Activated naive CD8-positive, alpha-beta T cell treated with anti-CD3 and anti-CD28 coated beads, Interleukin-2, amount 10 ng/mL, durations not matched to agents 7 days and 5 days (primary cell): ENCODE measurements at regions not wholly inside any gene's neighbourhood (a gene's known extent, or its start where the extent isn't known, plus 50 kb on each side); places are given as distances from the start of the nearest gene placed in this dataset.

ENCODE experiments used
- ATAC-seq: fragments of 150-1000 bp; cut with Tn5 transposase; one replicate; pipeline ENCODE4 v1.10.0; 2021; ENCODE audit warnings: low read depth, moderate library complexity
- POLR2A ChIA-PET: fragments of 350-600 bp; sonication (Branson Sonifier 250); formaldehyde crosslinking; loops from one replicate; lab custom pipeline; 2021; ENCODE audit warnings: antibody characterized with exemption; lab: Charles Lee
- DNase-seq: peaks from one replicate; pipeline ENCODE4 v3.0.0; 2021
- H3K27ac Mint-ChIP-seq: one replicate; pipeline ENCODE4 v1.8.0; 2022; ENCODE audit warnings: mild to moderate bottlenecking, mixed read lengths
- H3K27me3 Mint-ChIP-seq: one replicate; pipeline ENCODE4 v1.8.0; 2022; ENCODE audit warnings: mild to moderate bottlenecking, moderate library complexity, mixed read lengths
- H3K36me3 Mint-ChIP-seq: one replicate; pipeline ENCODE4 v1.8.0; 2021; ENCODE audit warnings: mild to moderate bottlenecking, mixed read lengths
- H3K4me1 Mint-ChIP-seq: one replicate; pipeline ENCODE4 v1.8.0; 2021; ENCODE audit warnings: mixed read lengths
- H3K4me3 Mint-ChIP-seq: one replicate; pipeline ENCODE4 v1.8.0; 2022; ENCODE audit warnings: mild to moderate bottlenecking, moderate library complexity, mixed read lengths
- H3K9me3 Mint-ChIP-seq: one replicate; pipeline ENCODE4 v1.8.0; 2021; ENCODE audit warnings: mixed read lengths

DNA sequence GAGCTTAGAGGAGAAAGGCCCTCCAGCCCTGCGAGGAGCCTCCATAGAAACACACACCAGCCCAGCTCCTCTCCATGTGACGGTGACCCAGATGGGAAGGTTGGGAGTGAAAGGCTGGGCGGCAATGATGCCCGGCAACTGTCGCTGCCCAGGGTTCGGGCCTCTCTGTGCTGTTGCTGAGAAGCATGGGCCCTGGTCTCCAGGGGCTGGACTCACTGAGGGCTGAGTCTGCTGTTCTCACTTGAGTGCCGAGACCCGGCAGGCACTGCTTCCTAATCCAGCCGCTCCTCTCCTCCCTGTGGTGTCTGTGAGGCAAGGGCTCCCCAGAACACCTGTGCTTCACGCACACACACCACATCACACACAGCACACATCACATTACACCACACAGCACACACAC is 493.6 kb downstream of the GADD45G start:
- POLR2A ChIA-PET: interaction anchor here (1.3 kb wide), 1 partner anchor 495 kb away, joined by 5 read pairs; no protein-coding TSS in a partner anchor
- Mint-ChIP-seq H3K9me3 (no peaks in the 10 kb centered on the region), H3K4me1 (peaks cover 16% of the 10 kb centered on the region), H3K27me3 (peaks cover 35% of the 10 kb centered on the region), H3K27ac (no peak overlapping the region), H3K4me3 (no peak overlapping the region), H3K36me3 (no peaks in the 10 kb centered on the region)
- no peak for ATAC-seq
- no peak for DNase-seq

- H3K27ac Mint-ChIP-seq: no peak overlapping the region
- no peak overlapping the region for H3K4me3 Mint-ChIP-seq
- peaks cover 27% of the 10 kb centered on the region for H3K27me3 Mint-ChIP-seq
- H3K36me3 Mint-ChIP-seq: no peaks in the 10 kb centered on the region
- H3K4me1 Mint-ChIP-seq: peaks cover 18% of the 10 kb centered on the region
- no peak for DNase-seq
- H3K9me3 Mint-ChIP-seq: no peaks in the 10 kb centered on the region
- ATAC-seq: no peak
- POLR2A ChIA-PET: interaction anchor here (0.7 to 1.2 kb wide), 4 partner anchors 100 to 498 kb away, joined by 3 read pairs; no protein-coding TSS in a partner anchor
These were observed 494.6 kb downstream of the GADD45G start for GRCh38 chr9:90099262-90099963.

GRCh38 chr9:90100014-90100413 is 495.2 kb downstream of the GADD45G start:
- no peak overlapping the region for H3K4me3 Mint-ChIP-seq
- ATAC-seq (no peak), DNase-seq (no peak)
- no peak overlapping the region for H3K27ac Mint-ChIP-seq
- H3K36me3 Mint-ChIP-seq: no peaks in the 10 kb centered on the region
- peaks cover 18% of the 10 kb centered on the region for H3K4me1 Mint-ChIP-seq
- no peaks in the 10 kb centered on the region for H3K9me3 Mint-ChIP-seq
- H3K27me3 Mint-ChIP-seq: peaks cover 24% of the 10 kb centered on the region
- POLR2A ChIA-PET: interaction anchor here (0.7 to 1.2 kb wide), 4 partner anchors 101 to 499 kb away, joined by 3 read pairs; no protein-coding TSS in a partner anchor

- DNase-seq: peak; percentile 71
- peak; percentile 94 for ATAC-seq
- H3K9me3 Mint-ChIP-seq: no peaks in the 10 kb centered on the region
- no peak overlapping the region for H3K27ac Mint-ChIP-seq
- POLR2A ChIA-PET: interaction anchor here (1.0 to 1.4 kb wide), 3 partner anchors 499 to 504 kb away, joined by 3 to 4 read pairs (median 3); no protein-coding TSS in a partner anchor
- H3K27me3 Mint-ChIP-seq: peaks cover 10% of the 10 kb centered on the region
- peaks cover 15% of the 10 kb centered on the region for H3K4me1 Mint-ChIP-seq
- no peaks in the 10 kb centered on the region for H3K36me3 Mint-ChIP-seq
- H3K4me3 Mint-ChIP-seq: no peak overlapping the region
These were observed 497.6 kb downstream of the GADD45G start for GRCh38 chr9:90102292-90102901.

GRCh38 chr9:90103771-90104170 is 499.0 kb downstream of the GADD45G start:
- DNase-seq (no peak), ATAC-seq (no peak)
- POLR2A ChIA-PET: no interaction called here
- Mint-ChIP-seq H3K4me1 (peaks cover 15% of the 10 kb centered on the region), H3K27me3 (peaks cover 18% of the 10 kb centered on the region), H3K36me3 (no peaks in the 10 kb centered on the region), H3K4me3 (no peak overlapping the region), H3K27ac (no peak overlapping the region), H3K9me3 (no peaks in the 10 kb centered on the region)

- Mint-ChIP-seq H3K4me1 (peaks cover 15% of the 10 kb centered on the region), H3K4me3 (no peak overlapping the region), H3K36me3 (no peaks in the 10 kb centered on the region), H3K27ac (no peak overlapping the region), H3K27me3 (peaks cover 22% of the 10 kb centered on the region), H3K9me3 (no peaks in the 10 kb centered on the region)
- DNase-seq (no peak), ATAC-seq (no peak)
- POLR2A ChIA-PET: no interaction called here
These were observed 501.0 kb downstream of the GADD45G start for GRCh38 chr9:90105773-90106172.

DNA sequence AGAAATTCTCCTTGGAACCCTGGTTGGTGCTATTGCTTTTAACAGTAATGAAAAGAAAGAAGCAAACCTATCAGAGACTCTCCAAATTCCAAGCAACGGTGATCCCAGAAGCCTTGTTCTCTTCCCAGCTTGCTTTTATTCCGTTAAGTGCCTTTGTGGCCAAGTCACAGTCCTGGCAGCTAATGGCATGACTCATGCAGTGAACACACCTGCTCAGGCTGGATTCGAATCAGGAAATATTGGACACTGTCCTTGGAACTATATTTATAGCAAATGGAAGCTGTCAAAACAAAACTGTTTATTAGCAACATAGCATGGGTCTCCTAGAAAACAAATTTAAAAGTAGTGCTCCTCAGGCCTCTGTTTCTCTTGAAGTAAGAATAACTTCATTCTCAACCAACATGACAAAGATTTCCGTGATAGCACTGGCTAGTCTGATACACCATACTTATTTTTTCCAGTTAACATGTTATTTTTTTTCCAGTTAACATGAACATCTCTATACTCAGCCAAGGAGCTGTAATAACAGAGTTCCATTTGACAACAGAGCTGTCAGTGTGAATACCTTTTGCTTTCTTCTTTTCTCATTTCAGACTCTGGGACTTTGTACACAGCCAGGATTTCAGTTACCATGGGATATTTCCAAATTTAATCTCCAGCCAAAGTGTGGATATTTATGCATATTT is 502.4 kb downstream of the GADD45G start:
- Mint-ChIP-seq H3K9me3 (no peaks in the 10 kb centered on the region), H3K4me3 (no peak overlapping the region), H3K4me1 (peaks cover 13% of the 10 kb centered on the region), H3K27me3 (peaks cover 23% of the 10 kb centered on the region), H3K36me3 (no peaks in the 10 kb centered on the region), H3K27ac (no peak overlapping the region)
- DNase-seq: no peak
- ATAC-seq: no peak
- POLR2A ChIA-PET: no interaction called here

DNA sequence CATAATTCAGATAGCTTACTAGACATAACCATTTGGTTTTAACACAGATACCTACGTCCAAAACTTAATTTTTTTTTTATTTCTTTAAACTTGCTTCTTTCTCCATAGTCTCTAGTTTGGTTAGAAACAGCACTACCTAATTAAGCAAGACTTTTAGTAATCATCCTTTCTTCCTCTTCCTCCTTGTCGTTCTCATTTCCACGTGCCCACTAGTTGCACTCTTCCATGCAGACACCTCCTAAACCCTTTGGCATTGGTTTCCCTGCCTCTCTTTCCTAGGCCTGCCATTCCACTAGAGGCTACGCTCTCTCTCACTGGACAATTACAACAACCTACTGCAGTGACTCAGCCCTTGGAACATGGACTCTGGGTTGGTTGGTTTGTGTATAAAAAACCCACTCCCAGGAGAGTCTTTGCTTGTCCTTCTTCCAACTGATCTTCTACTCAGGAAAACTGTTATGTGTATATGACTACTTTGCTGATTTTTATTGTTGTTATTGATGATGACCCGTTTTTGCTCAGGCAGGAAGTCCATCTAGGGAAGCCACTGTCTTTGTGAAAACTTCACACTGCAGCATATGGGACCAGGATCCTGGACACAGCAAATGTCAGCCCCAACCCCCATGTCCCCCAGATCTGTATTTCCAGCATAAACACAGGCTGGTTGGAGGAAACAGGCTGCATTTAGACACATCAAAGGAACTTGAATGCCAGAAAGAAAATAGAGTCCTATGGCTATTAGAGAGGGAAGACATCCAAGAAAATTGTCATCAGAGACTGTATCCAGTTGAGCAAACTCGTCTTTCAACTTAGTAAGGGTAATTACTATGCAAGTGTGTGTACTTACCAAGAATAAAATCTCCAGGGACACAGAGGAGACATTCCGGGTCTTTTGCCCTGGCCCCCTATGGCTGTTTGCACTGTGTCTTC is 503.2 kb downstream of the GADD45G start:
- Mint-ChIP-seq H3K27me3 (peaks cover 28% of the 10 kb centered on the region), H3K9me3 (no peaks in the 10 kb centered on the region), H3K27ac (no peak overlapping the region), H3K4me1 (peaks cover 8% of the 10 kb centered on the region), H3K4me3 (no peak overlapping the region), H3K36me3 (no peaks in the 10 kb centered on the region)
- POLR2A ChIA-PET: no interaction called here
- no peak for ATAC-seq
- DNase-seq: no peak

- DNase-seq (no peak), ATAC-seq (no peak)
- Mint-ChIP-seq H3K4me3 (no peak overlapping the region), H3K9me3 (no peaks in the 10 kb centered on the region), H3K36me3 (no peaks in the 10 kb centered on the region), H3K4me1 (no peaks in the 10 kb centered on the region), H3K27ac (no peak overlapping the region), H3K27me3 (peaks cover 30% of the 10 kb centered on the region)
- POLR2A ChIA-PET: no interaction called here
These were observed 508.0 kb downstream of the GADD45G start for GRCh38 chr9:90112788-90113187.

DNA sequence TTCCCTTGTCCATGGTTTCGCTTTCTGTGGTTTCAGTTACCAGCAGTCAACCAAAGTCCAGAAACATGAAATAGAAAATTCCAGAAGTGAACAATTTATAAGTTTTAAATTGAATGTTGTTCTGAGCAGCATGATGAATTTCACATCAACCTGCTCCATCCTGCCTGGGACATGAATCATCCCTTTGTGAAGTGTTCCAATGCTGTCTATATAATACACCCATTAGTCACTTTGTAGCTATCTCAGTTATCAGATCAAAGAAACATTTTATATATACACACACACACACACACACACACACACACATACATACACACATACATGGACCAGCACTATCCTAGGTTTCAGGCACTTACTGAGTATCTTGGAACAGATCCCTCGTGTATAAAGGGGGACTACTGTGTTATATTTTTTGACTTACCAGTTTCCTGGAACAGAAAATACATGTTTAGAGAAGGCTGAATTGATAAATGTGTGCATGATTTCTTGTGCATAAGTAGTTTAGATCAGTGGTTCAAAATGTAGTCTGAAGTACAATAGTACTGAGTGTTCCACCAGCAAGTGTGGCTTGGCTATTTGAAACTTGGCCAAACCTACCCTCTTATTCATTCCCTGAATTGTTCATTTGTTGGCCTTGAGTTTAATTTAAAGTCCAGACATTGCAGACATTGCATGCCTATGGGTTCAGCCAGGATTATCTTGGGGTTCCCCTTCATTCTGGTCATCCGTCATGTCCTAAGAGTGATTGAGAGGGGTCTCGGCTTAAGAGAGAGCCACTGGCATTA is 510.0 kb downstream of the GADD45G start:
- Mint-ChIP-seq H3K27ac (no peak overlapping the region), H3K4me1 (no peaks in the 10 kb centered on the region), H3K9me3 (no peaks in the 10 kb centered on the region), H3K27me3 (peaks cover 24% of the 10 kb centered on the region), H3K4me3 (no peak overlapping the region), H3K36me3 (no peaks in the 10 kb centered on the region)
- POLR2A ChIA-PET: interaction anchor here (0.6 kb wide), 1 partner anchor 8 kb away, joined by 4 read pairs; no protein-coding TSS in a partner anchor
- no peak for DNase-seq
- no peak for ATAC-seq

GRCh38 chr9:90121762-90122161 is 517.0 kb downstream of the GADD45G start:
- DNase-seq: no peak
- Mint-ChIP-seq H3K4me3 (no peak overlapping the region), H3K27ac (no peak overlapping the region), H3K9me3 (no peaks in the 10 kb centered on the region), H3K4me1 (no peaks in the 10 kb centered on the region), H3K27me3 (peaks cover 23% of the 10 kb centered on the region), H3K36me3 (no peaks in the 10 kb centered on the region)
- ATAC-seq: no peak
- POLR2A ChIA-PET: no interaction called here

DNA sequence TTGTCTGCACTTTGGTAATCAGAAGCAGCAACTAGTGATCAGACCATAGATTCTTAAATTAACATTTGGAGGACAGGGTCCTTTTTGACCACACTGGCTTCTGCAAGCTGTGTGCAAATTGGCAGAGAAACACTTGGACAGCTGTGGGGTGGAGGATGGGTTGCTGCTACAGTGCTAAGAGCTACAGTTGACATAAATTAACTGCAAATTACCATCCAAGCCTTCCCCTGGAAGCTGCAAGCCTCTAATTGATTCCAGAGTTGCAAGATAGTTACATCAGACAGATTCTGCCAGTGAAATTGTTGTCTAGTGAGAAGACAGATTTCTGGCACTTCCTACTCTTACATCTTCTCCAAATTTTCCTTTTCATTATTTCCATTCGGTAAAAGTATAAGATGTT is 517.7 kb downstream of the DIRAS2 start:
- no peak for ATAC-seq
- Mint-ChIP-seq H3K27me3 (peaks cover 22% of the 10 kb centered on the region), H3K36me3 (no peaks in the 10 kb centered on the region), H3K4me3 (no peak overlapping the region), H3K9me3 (no peaks in the 10 kb centered on the region), H3K27ac (no peak overlapping the region), H3K4me1 (no peaks in the 10 kb centered on the region)
- DNase-seq: no peak
- POLR2A ChIA-PET: no interaction called here
